ENCODE measurements at regions not wholly inside any gene's neighbourhood (a gene's known extent, or its start where the extent isn't known, plus 50 kb on each side); places are given as distances from the start of the nearest gene placed in this dataset.

- Histone ChIP-seq H3K4me1 (ENCODE audit: control insufficient read depth, insufficient read depth, low read depth, low read length) (no peaks in the 10 kb centered on the region), H2AK5ac (ENCODE audit: low read length, severe bottlenecking) (no peak overlapping the region), H4K8ac (ENCODE audit: low read length) (peak overlapping the region; percentile 55), H3K4ac (ENCODE audit: low read depth in 1 of 2, low read length in 2 of 2) (peak overlapping the region in 1 of 2 experiments; percentile 46), H2BK12ac (ENCODE audit: low read length in 2 of 2) (peak overlapping the region in 1 of 2 experiments; percentile 54), H3K27me3 (ENCODE audit: control insufficient read depth in 1 of 2, insufficient read depth in 1 of 2, low read length in 2 of 2) (peaks cover 0 to 8% of the 10 kb centered on the region in 2 experiments), H2BK15ac (ENCODE audit: low read depth, poor library complexity, severe bottlenecking) (no peak overlapping the region), H3K4me2 (ENCODE audit: low read length, poor library complexity, severe bottlenecking) (no peak overlapping the region), H3K9me3 (ENCODE audit: control insufficient read depth, low read length) (no peaks in the 10 kb centered on the region), H3K18ac (ENCODE audit: low read depth in 1 of 2, low read length in 2 of 2) (no peak overlapping the region), H2AFZ (ENCODE audit: low read depth, low read length) (no peak overlapping the region), H3K36me3 (ENCODE audit: control insufficient read depth in 1 of 2, insufficient read depth in 2 of 2, low read depth in 1 of 2, low read length in 2 of 2) (no peaks in the 10 kb centered on the region), H4K91ac (ENCODE audit: low read length) (peak overlapping the region; percentile 39), H3K79me1 (replicated peaks; ENCODE audit: low read length, poor library complexity, severe bottlenecking) (no peaks in the 10 kb centered on the region), H2BK120ac (ENCODE audit: low read depth, low read length) (no peak overlapping the region), H3K4me3 (ENCODE audit: insufficient read depth in 1 of 2, low read depth in 1 of 2, low read length in 2 of 2) (no peak overlapping the region), H3K9ac (ENCODE audit: low read length) (no peak overlapping the region), H2BK5ac (ENCODE audit: low read depth, low read length, poor library complexity, severe bottlenecking) (no peak overlapping the region), H3K27ac (ENCODE audit: low read length, poor library complexity, severe bottlenecking) (no peak overlapping the region), H3K14ac (ENCODE audit: low read length in 2 of 2) (peak overlapping the region in 1 of 2 experiments; percentile 45), H3K23ac (ENCODE audit: low read length in 2 of 2) (no peak overlapping the region)
- WGBS, result 43% methylated on average over 2 of the region's 2 CpGs
- DNase-seq, result peak; percentile 40
Measured at GRCh38 chr1:56416495-56416894, 162.9 kb downstream of the PLPP3 start.

GRCh38 chr1:56415720-56416119 lies 163.6 kb downstream of the PLPP3 start:
- no peak overlapping the region for H2BK120ac ChIP-seq (ENCODE audit: low read depth, low read length)
- H2BK15ac ChIP-seq (ENCODE audit: low read depth, poor library complexity, severe bottlenecking), result peak overlapping the region; percentile 19
- H3K4me3 ChIP-seq (ENCODE audit: insufficient read depth in 1 of 2, low read depth in 1 of 2, low read length in 2 of 2), result no peak overlapping the region
- no peak overlapping the region for H3K4ac ChIP-seq (ENCODE audit: low read depth in 1 of 2, low read length in 2 of 2)
- no peak for DNase-seq
- no peaks in the 10 kb centered on the region for H3K9me3 ChIP-seq (ENCODE audit: control insufficient read depth, low read length)
- H3K36me3 ChIP-seq (ENCODE audit: control insufficient read depth in 1 of 2, insufficient read depth in 2 of 2, low read depth in 1 of 2, low read length in 2 of 2), result no peaks in the 10 kb centered on the region
- no peak overlapping the region for H2AFZ ChIP-seq (ENCODE audit: low read depth, low read length)
- no peak overlapping the region for H4K8ac ChIP-seq (ENCODE audit: low read length)
- 100% methylated on average over 4 of the region's 4 CpGs for WGBS
- H3K4me1 ChIP-seq (ENCODE audit: control insufficient read depth, insufficient read depth, low read depth, low read length), result no peaks in the 10 kb centered on the region
- no peak overlapping the region for H2BK5ac ChIP-seq (ENCODE audit: low read depth, low read length, poor library complexity, severe bottlenecking)
- H3K18ac ChIP-seq (ENCODE audit: low read depth in 1 of 2, low read length in 2 of 2), result no peak overlapping the region
- H2AK5ac ChIP-seq (ENCODE audit: low read length, severe bottlenecking), result no peak overlapping the region
- H3K79me1 ChIP-seq (replicated peaks; ENCODE audit: low read length, poor library complexity, severe bottlenecking), result no peaks in the 10 kb centered on the region
- peaks cover 0 to 8% of the 10 kb centered on the region in 2 experiments for H3K27me3 ChIP-seq (ENCODE audit: control insufficient read depth in 1 of 2, insufficient read depth in 1 of 2, low read length in 2 of 2)
- H3K14ac ChIP-seq (ENCODE audit: low read length in 2 of 2), result no peak overlapping the region
- no peak overlapping the region for H3K27ac ChIP-seq (ENCODE audit: low read length, poor library complexity, severe bottlenecking)
- no peak overlapping the region for H3K4me2 ChIP-seq (ENCODE audit: low read length, poor library complexity, severe bottlenecking)
- H4K91ac ChIP-seq (ENCODE audit: low read length), result no peak overlapping the region
- no peak overlapping the region for H3K23ac ChIP-seq (ENCODE audit: low read length in 2 of 2)
- H3K9ac ChIP-seq (ENCODE audit: low read length), result no peak overlapping the region
- H2BK12ac ChIP-seq (ENCODE audit: low read length in 2 of 2), result peak overlapping the region in 1 of 2 experiments; percentile 29

GRCh38 chr1:56415258-56415657 lies 164.1 kb downstream of the PLPP3 start:
- Histone ChIP-seq H2AFZ (ENCODE audit: low read depth, low read length) (no peak overlapping the region), H3K27me3 (ENCODE audit: control insufficient read depth in 1 of 2, insufficient read depth in 1 of 2, low read length in 2 of 2) (peaks cover 0 to 8% of the 10 kb centered on the region in 2 experiments), H2BK120ac (ENCODE audit: low read depth, low read length) (no peak overlapping the region), H4K91ac (ENCODE audit: low read length) (no peak overlapping the region), H3K14ac (ENCODE audit: low read length in 2 of 2) (no peak overlapping the region), H4K8ac (ENCODE audit: low read length) (no peak overlapping the region), H2BK5ac (ENCODE audit: low read depth, low read length, poor library complexity, severe bottlenecking) (no peak overlapping the region), H3K23ac (ENCODE audit: low read length in 2 of 2) (no peak overlapping the region), H3K4me2 (ENCODE audit: low read length, poor library complexity, severe bottlenecking) (no peak overlapping the region), H2AK5ac (ENCODE audit: low read length, severe bottlenecking) (no peak overlapping the region), H3K4me3 (ENCODE audit: insufficient read depth in 1 of 2, low read depth in 1 of 2, low read length in 2 of 2) (no peak overlapping the region), H3K9me3 (ENCODE audit: control insufficient read depth, low read length) (no peaks in the 10 kb centered on the region), H3K18ac (ENCODE audit: low read depth in 1 of 2, low read length in 2 of 2) (peak overlapping the region in 1 of 2 experiments; percentile 50), H2BK12ac (ENCODE audit: low read length in 2 of 2) (peak overlapping the region in 1 of 2 experiments; percentile 29), H3K36me3 (ENCODE audit: control insufficient read depth in 1 of 2, insufficient read depth in 2 of 2, low read depth in 1 of 2, low read length in 2 of 2) (no peaks in the 10 kb centered on the region), H3K79me1 (replicated peaks; ENCODE audit: low read length, poor library complexity, severe bottlenecking) (no peaks in the 10 kb centered on the region), H3K4ac (ENCODE audit: low read depth in 1 of 2, low read length in 2 of 2) (no peak overlapping the region), H2BK15ac (ENCODE audit: low read depth, poor library complexity, severe bottlenecking) (no peak overlapping the region), H3K9ac (ENCODE audit: low read length) (no peak overlapping the region), H3K27ac (ENCODE audit: low read length, poor library complexity, severe bottlenecking) (no peak overlapping the region), H3K4me1 (ENCODE audit: control insufficient read depth, insufficient read depth, low read depth, low read length) (no peaks in the 10 kb centered on the region)
- WGBS, result 80% methylated on average over 3 of the region's 3 CpGs
- no peak for DNase-seq

GRCh38 chr1:56414728-56415224 lies 164.6 kb downstream of the PLPP3 start:
- H2BK12ac ChIP-seq (ENCODE audit: low read length in 2 of 2), result no peak overlapping the region
- no peak overlapping the region for H2AK5ac ChIP-seq (ENCODE audit: low read length, severe bottlenecking)
- no peak overlapping the region for H3K14ac ChIP-seq (ENCODE audit: low read length in 2 of 2)
- DNase-seq, result no peak
- no peak overlapping the region for H3K4ac ChIP-seq (ENCODE audit: low read depth in 1 of 2, low read length in 2 of 2)
- H2AFZ ChIP-seq (ENCODE audit: low read depth, low read length), result no peak overlapping the region
- no peak overlapping the region for H3K4me2 ChIP-seq (ENCODE audit: low read length, poor library complexity, severe bottlenecking)
- WGBS, result 75% methylated on average over 9 of the region's 9 CpGs
- H2BK15ac ChIP-seq (ENCODE audit: low read depth, poor library complexity, severe bottlenecking), result no peak overlapping the region
- H3K9me3 ChIP-seq (ENCODE audit: control insufficient read depth, low read length), result no peaks in the 10 kb centered on the region
- H3K18ac ChIP-seq (ENCODE audit: low read depth in 1 of 2, low read length in 2 of 2), result no peak overlapping the region
- no peak overlapping the region for H3K9ac ChIP-seq (ENCODE audit: low read length)
- H3K79me1 ChIP-seq (replicated peaks; ENCODE audit: low read length, poor library complexity, severe bottlenecking), result no peaks in the 10 kb centered on the region
- H3K4me3 ChIP-seq (ENCODE audit: insufficient read depth in 1 of 2, low read depth in 1 of 2, low read length in 2 of 2), result no peak overlapping the region
- no peaks in the 10 kb centered on the region for H3K4me1 ChIP-seq (ENCODE audit: control insufficient read depth, insufficient read depth, low read depth, low read length)
- no peaks in the 10 kb centered on the region for H3K36me3 ChIP-seq (ENCODE audit: control insufficient read depth in 1 of 2, insufficient read depth in 2 of 2, low read depth in 1 of 2, low read length in 2 of 2)
- H2BK5ac ChIP-seq (ENCODE audit: low read depth, low read length, poor library complexity, severe bottlenecking), result no peak overlapping the region
- H2BK120ac ChIP-seq (ENCODE audit: low read depth, low read length), result no peak overlapping the region
- H3K23ac ChIP-seq (ENCODE audit: low read length in 2 of 2), result no peak overlapping the region
- H4K8ac ChIP-seq (ENCODE audit: low read length), result no peak overlapping the region
- peaks cover 0 to 8% of the 10 kb centered on the region in 2 experiments for H3K27me3 ChIP-seq (ENCODE audit: control insufficient read depth in 1 of 2, insufficient read depth in 1 of 2, low read length in 2 of 2)
- H3K27ac ChIP-seq (ENCODE audit: low read length, poor library complexity, severe bottlenecking), result no peak overlapping the region
- H4K91ac ChIP-seq (ENCODE audit: low read length), result no peak overlapping the region
